ENCODE measurements at regions not wholly inside any gene's neighbourhood (a gene's known extent, or its start where the extent isn't known, plus 50 kb on each side); places are given as distances from the start of the nearest gene placed in this dataset.

DNA sequence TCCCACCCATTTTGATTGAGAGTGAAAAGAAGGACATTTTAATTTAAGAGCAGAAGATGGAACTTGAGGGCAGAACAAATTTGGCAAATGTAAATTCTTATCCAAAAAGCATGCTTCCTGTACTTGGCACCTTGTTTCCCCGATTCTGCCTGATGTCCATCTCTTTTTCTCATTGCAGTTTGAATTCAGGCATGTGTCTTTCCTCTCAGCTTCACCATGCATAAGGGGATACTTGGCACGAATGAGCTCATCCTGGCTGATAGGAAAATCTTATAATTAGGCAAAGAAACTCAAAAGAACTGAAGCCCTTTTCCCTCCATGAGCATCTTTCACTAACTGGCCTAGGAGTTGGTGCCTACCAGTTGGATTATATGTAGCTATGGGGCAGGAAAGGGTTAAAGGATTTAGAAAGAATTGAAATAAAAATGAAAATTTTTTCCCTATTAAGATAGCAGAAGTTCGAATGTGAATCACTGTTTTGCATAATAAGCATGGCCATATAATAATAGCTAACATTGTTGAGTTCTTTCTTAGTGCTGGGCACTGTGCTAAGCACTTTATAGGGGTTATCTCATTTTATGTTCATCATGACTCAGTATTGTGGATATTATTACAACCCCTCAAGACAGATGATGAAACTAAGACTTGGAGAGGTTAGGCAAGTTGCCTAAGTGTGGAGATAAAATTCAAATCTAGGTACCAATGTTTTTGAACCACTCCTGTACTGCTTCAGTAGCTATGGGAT, 386.6 kb downstream of the KCNRG start:
- no peak overlapping the region for H3K27ac Mint-ChIP-seq (ENCODE audit: unreplicated experiment)

DNA sequence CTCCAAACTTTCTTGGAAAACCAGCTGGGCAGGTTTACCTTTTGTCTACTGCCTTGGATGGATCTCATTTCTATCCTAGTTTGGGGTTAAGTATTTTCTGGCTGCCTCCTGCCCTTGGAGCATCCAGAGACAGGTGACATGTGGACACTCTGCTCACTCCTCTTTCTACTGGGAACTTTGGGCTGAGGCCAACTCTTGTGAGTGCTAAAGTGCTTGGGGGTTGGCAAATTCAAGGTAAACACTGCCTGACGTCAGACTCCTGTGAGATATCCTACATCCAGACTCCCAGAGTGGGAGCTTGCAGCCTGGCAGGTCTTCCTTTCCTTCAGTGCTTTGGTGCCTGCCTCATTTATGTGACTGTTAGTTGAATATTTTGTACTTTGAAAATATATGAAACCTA, 388.1 kb downstream of the KCNRG start:
- H4K20me1 ChIP-seq (ENCODE audit: insufficient read depth, low read length): no peaks in the 10 kb centered on the region
- Mint-ChIP-seq H3K4me1 (ENCODE audit: low read depth, unreplicated experiment) (peaks cover 20% of the 10 kb centered on the region), H3K27me3 (ENCODE audit: low read depth, unreplicated experiment) (no peaks in the 10 kb centered on the region), H3K9me3 (ENCODE audit: unreplicated experiment) (peaks cover 6% of the 10 kb centered on the region), H3K27ac (ENCODE audit: unreplicated experiment) (no peak overlapping the region), H3K36me3 (ENCODE audit: low read depth, unreplicated experiment) (no peaks in the 10 kb centered on the region), H3K4me3 (ENCODE audit: unreplicated experiment) (no peak overlapping the region)
- peaks cover 18% of the 10 kb centered on the region for H3K4me1 ChIP-seq (ENCODE audit: insufficient read depth, low read length)
- no peaks in the 10 kb centered on the region for H3K36me3 ChIP-seq (ENCODE audit: insufficient read depth, low read length)
- no peak overlapping the region for H2AFZ ChIP-seq (ENCODE audit: low read depth, low read length)
- no peak for DNase-seq (ENCODE audit: low read depth)
- H3K79me2 ChIP-seq (ENCODE audit: insufficient read depth, low read length): no peaks in the 10 kb centered on the region
- H3K4me2 ChIP-seq (ENCODE audit: low read length): no peak overlapping the region
- H3K9ac ChIP-seq (ENCODE audit: low read length): no peak overlapping the region
- no peak for FAIRE-seq
- H3K27ac ChIP-seq (ENCODE audit: low read depth, low read length): no peak overlapping the region
- no peak overlapping the region for H3K4me3 ChIP-seq (ENCODE audit: insufficient read depth, low read depth, low read length)
- no peaks in the 10 kb centered on the region for H3K9me3 ChIP-seq (ENCODE audit: insufficient read depth, low read depth, low read length)
- no peak for TF ChIP-seq EZH2 (IDR thresholded peaks at IDR 0.05; ENCODE audit: insufficient read depth, low read length)
- TF ChIP-seq, protein P1, sequence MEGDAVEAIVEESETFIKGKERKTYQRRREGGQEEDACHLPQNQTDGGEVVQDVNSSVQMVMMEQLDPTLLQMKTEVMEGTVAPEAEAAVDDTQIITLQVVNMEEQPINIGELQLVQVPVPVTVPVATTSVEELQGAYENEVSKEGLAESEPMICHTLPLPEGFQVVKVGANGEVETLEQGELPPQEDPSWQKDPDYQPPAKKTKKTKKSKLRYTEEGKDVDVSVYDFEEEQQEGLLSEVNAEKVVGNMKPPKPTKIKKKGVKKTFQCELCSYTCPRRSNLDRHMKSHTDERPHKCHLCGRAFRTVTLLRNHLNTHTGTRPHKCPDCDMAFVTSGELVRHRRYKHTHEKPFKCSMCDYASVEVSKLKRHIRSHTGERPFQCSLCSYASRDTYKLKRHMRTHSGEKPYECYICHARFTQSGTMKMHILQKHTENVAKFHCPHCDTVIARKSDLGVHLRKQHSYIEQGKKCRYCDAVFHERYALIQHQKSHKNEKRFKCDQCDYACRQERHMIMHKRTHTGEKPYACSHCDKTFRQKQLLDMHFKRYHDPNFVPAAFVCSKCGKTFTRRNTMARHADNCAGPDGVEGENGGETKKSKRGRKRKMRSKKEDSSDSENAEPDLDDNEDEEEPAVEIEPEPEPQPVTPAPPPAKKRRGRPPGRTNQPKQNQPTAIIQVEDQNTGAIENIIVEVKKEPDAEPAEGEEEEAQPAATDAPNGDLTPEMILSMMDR (IDR thresholded peaks at IDR 0.05; ENCODE audit: insufficient read depth, low read depth, low read length): no peak
- H3K27me3 ChIP-seq (ENCODE audit: insufficient read depth, low read length): no peaks in the 10 kb centered on the region

More for the DNA sequence above, 386.6 kb downstream of the KCNRG start:
- Histone ChIP-seq H3K4me3 (ENCODE audit: insufficient read depth, low read depth, low read length) (no peak overlapping the region), H3K79me2 (ENCODE audit: insufficient read depth, low read length) (no peaks in the 10 kb centered on the region), H3K9me3 (ENCODE audit: insufficient read depth, low read depth, low read length) (no peaks in the 10 kb centered on the region), H2AFZ (ENCODE audit: low read depth, low read length) (no peak overlapping the region), H3K9ac (ENCODE audit: low read length) (peak overlapping the region; percentile 49), H3K27me3 (ENCODE audit: insufficient read depth, low read length) (no peaks in the 10 kb centered on the region), H3K36me3 (ENCODE audit: insufficient read depth, low read length) (no peaks in the 10 kb centered on the region), H3K4me2 (ENCODE audit: low read length) (peak overlapping the region; percentile 65), H4K20me1 (ENCODE audit: insufficient read depth, low read length) (no peaks in the 10 kb centered on the region), H3K4me1 (ENCODE audit: insufficient read depth, low read length) (peaks cover 18% of the 10 kb centered on the region), H3K27ac (ENCODE audit: low read depth, low read length) (peak overlapping the region; percentile 53)
- Mint-ChIP-seq H3K36me3 (ENCODE audit: low read depth, unreplicated experiment) (no peaks in the 10 kb centered on the region), H3K4me1 (ENCODE audit: low read depth, unreplicated experiment) (peaks cover 20% of the 10 kb centered on the region), H3K4me3 (ENCODE audit: unreplicated experiment) (no peak overlapping the region), H3K9me3 (ENCODE audit: unreplicated experiment) (peaks cover 6% of the 10 kb centered on the region), H3K27me3 (ENCODE audit: low read depth, unreplicated experiment) (no peaks in the 10 kb centered on the region)
- peak; percentile 84 for DNase-seq (ENCODE audit: low read depth)
- FAIRE-seq: no peak
- TF ChIP-seq EZH2 (IDR thresholded peaks at IDR 0.05; ENCODE audit: insufficient read depth, low read length): no peak
- TF ChIP-seq, protein P1 (IDR thresholded peaks at IDR 0.05; ENCODE audit: insufficient read depth, low read depth, low read length): no peak

DNA sequence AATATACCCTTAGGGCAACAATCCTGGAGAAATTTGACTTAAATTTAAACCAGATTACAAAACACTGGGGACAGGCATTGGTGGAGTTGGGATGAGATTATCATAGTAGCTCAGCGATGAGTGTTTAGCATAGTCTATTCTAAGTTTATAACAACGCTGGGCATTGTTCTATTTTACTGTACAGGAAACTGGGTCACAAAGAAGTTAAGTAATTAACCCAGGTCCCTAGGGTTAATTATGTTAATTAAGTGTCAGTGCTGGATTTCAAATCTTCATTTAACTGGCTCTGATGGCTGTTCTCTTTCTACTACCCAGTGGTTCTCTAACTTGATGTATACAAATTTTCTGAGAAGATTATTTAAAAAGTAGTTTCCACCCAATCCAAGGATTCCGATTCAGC, 388.9 kb downstream of the KCNRG start:
- Mint-ChIP-seq H3K4me1 (ENCODE audit: low read depth, unreplicated experiment) (peaks cover 20% of the 10 kb centered on the region), H3K27ac (ENCODE audit: unreplicated experiment) (no peak overlapping the region), H3K9me3 (ENCODE audit: unreplicated experiment) (peaks cover 4% of the 10 kb centered on the region), H3K27me3 (ENCODE audit: low read depth, unreplicated experiment) (no peaks in the 10 kb centered on the region), H3K4me3 (ENCODE audit: unreplicated experiment) (no peak overlapping the region), H3K36me3 (ENCODE audit: low read depth, unreplicated experiment) (no peaks in the 10 kb centered on the region)
- Histone ChIP-seq H2AFZ (ENCODE audit: low read depth, low read length) (no peak overlapping the region), H3K27me3 (ENCODE audit: insufficient read depth, low read length) (no peaks in the 10 kb centered on the region), H4K20me1 (ENCODE audit: insufficient read depth, low read length) (no peaks in the 10 kb centered on the region), H3K79me2 (ENCODE audit: insufficient read depth, low read length) (no peaks in the 10 kb centered on the region), H3K4me3 (ENCODE audit: insufficient read depth, low read depth, low read length) (no peak overlapping the region), H3K4me1 (ENCODE audit: insufficient read depth, low read length) (peaks cover 18% of the 10 kb centered on the region), H3K9ac (ENCODE audit: low read length) (no peak overlapping the region), H3K9me3 (ENCODE audit: insufficient read depth, low read depth, low read length) (no peaks in the 10 kb centered on the region), H3K27ac (ENCODE audit: low read depth, low read length) (no peak overlapping the region), H3K36me3 (ENCODE audit: insufficient read depth, low read length) (no peaks in the 10 kb centered on the region), H3K4me2 (ENCODE audit: low read length) (no peak overlapping the region)
- DNase-seq (ENCODE audit: low read depth) (no peak), FAIRE-seq (no peak)
- no peak for TF ChIP-seq EZH2 (IDR thresholded peaks at IDR 0.05; ENCODE audit: insufficient read depth, low read length)
- TF ChIP-seq, protein P1 (IDR thresholded peaks at IDR 0.05; ENCODE audit: insufficient read depth, low read depth, low read length): no peak

Data from astrocyte (in vitro differentiated cells and primary cell).